ENCODE measurements at regions not wholly inside any gene's neighbourhood (a gene's known extent, or its start where the extent isn't known, plus 50 kb on each side); places are given as distances from the start of the nearest gene placed in this dataset.

GRCh38 chr9:31065691-31066090, 1318.8 kb upstream of the ACO1 start:
- no peak for TF ChIP-seq CTCF (IDR thresholded peaks at IDR 0.05; ENCODE audit: low read depth, low read length, poor library complexity, severe bottlenecking)
- no peak for TF ChIP-seq EZH2phosphoT487 (IDR thresholded peaks at IDR 0.05; ENCODE audit: borderline replicate concordance, low read length)

Measured in DOHH2 (cell line).